HCT116 (cell line): ENCODE measurements at regions not wholly inside any gene's neighbourhood (a gene's known extent, or its start where the extent isn't known, plus 50 kb on each side); places are given as distances from the start of the nearest gene placed in this dataset.

ENCODE experiments used
- ATAC-seq: fragments of 200-7000 bp; cut with Tn5 transposase; 2 replicates; pipeline ENCODE4 v1.9.1; 2020; ENCODE audit warnings: mild to moderate bottlenecking, moderate library complexity
- BruUV-seq: library from RNA; stranded (reverse); fragments of 400-500 nt; replicated peaks from 2 replicates; lab custom pipeline; 2021; lab: Mats Ljungman, UMichigan
- CTCF ChIA-PET: fragments of 300-600 bp; sonication (Branson Sonifier 250); formaldehyde crosslinking; loops from one replicate; lab custom pipeline; 2021; ENCODE audit warnings: antibody characterized with exemption; lab: Charles Lee
- POLR2A ChIA-PET: fragments of 300-600, 350-600 bp; sonication (Branson Sonifier 250); formaldehyde crosslinking; loops from one replicate; lab custom pipeline; 2021; ENCODE audit warnings: antibody characterized with exemption; lab: Charles Lee
- RAD21 ChIA-PET, 2 experiments: fragments of 300-600 bp; sonication (Branson Sonifier 250); formaldehyde crosslinking; loops; one replicate each; lab custom pipeline; 2023; ENCODE audit warnings: low total read pairs in 2 of 2; ENCODE audit not compliant: uncharacterized antibody in 2 of 2, unreplicated experiment in 2 of 2, low non-redundant PET in 1 of 2; lab: Charles Lee
- DNase-seq: peaks from one replicate; pipeline ENCODE4 v3.0.0-alpha.2; 2010; ENCODE audit warnings: low read depth, low spot score
- H2AFZ ChIP-seq: fragments of 200-600 bp; shearing (Covaris generic), sonication (generic); 2 replicates; pipeline ENCODE4 v1.6.1; 2017; ENCODE audit warnings: low read depth, mixed run types, mixed read lengths, antibody characterized with exemption, low read length; ENCODE audit not compliant: poor library complexity, severe bottlenecking
- H3K27ac ChIP-seq: 2 replicates; pipeline ENCODE4 v1.5.1; 2012; ENCODE audit warnings: low read depth, low read length
- H3K27me3 ChIP-seq: fragments of 200-600 bp; sonication (generic); 2 replicates; pipeline ENCODE4 v1.6.1; 2016; ENCODE audit warnings: mixed run types, low read length, mixed read lengths; ENCODE audit not compliant: insufficient read depth
- H3K36me3 ChIP-seq, 2 experiments: fragments of 200-500 bp in 1 of 2; fragments of 200-600 bp in 1 of 2; sonication (Bioruptor generic) in 1 of 2; sonication (generic) in 1 of 2; 2 replicates each; pipeline versions ENCODE4 v1.5.1 to v1.6.1; 2014 to 2016; ENCODE audit warnings: low read length in 2 of 2, inconsistent platforms in 1 of 2, mixed read lengths in 1 of 2, mixed run types in 1 of 2; ENCODE audit not compliant: insufficient read depth in 2 of 2, control insufficient read depth in 1 of 2
- H3K4me1 ChIP-seq, 2 experiments: fragments of 200-600 bp in 1 of 2; sonication (generic) in 1 of 2; 2 replicates each; pipeline versions ENCODE4 v1.5.1 to v1.6.1; 2012 to 2017; ENCODE audit warnings: low read length in 2 of 2, inconsistent platforms in 1 of 2, mild to moderate bottlenecking in 1 of 2, mixed read lengths in 1 of 2, mixed run types in 1 of 2, moderate library complexity in 1 of 2; ENCODE audit not compliant: insufficient read depth in 2 of 2, control insufficient read depth in 1 of 2
- H3K4me2 ChIP-seq: fragments of 200-600 bp; sonication (generic); 2 replicates; pipeline ENCODE4 v1.6.1; 2017; ENCODE audit warnings: mixed run types, low read length, mixed read lengths
- H3K4me3 ChIP-seq, 2 experiments: fragments of 200-600 bp in 1 of 2; sonication (generic) in 1 of 2; replicated peaks in 1 of 2; 2 replicates each; pipeline ENCODE4 v1.5.1; 2011 to 2016; ENCODE audit warnings: low read length in 2 of 2, control low read depth in 1 of 2, low read depth in 1 of 2, mild to moderate bottlenecking in 1 of 2, mixed read lengths in 1 of 2, mixed run types in 1 of 2
- H3K79me2 ChIP-seq: fragments of 200-600 bp; sonication (generic); 2 replicates; pipeline ENCODE4 v1.6.1; 2017; ENCODE audit warnings: mild to moderate bottlenecking, mixed run types, low read length, moderate library complexity, mixed read lengths; ENCODE audit not compliant: insufficient read depth
- H3K9ac ChIP-seq: fragments of 200-600 bp; sonication (generic); 2 replicates; pipeline ENCODE4 v1.6.1; 2016; ENCODE audit warnings: low read length, mixed read lengths
- H3K9me2 ChIP-seq: fragments of 200-600 bp; sonication (generic), shearing (Covaris generic); 2 replicates; pipeline ENCODE4 v1.6.1; 2017; ENCODE audit warnings: mixed run types, mild to moderate bottlenecking, moderate library complexity; ENCODE audit not compliant: insufficient read depth
- H3K9me3 ChIP-seq, 2 experiments: fragments of 200-500 bp in 1 of 2; fragments of 200-600 bp in 1 of 2; sonication (Bioruptor generic) in 1 of 2; sonication (generic) in 1 of 2; 2 replicates each; pipeline ENCODE4 v1.6.1; 2014 to 2017; ENCODE audit warnings: low read length in 2 of 2, mixed read lengths in 2 of 2, inconsistent platforms in 1 of 2, low read depth in 1 of 2, mild to moderate bottlenecking in 1 of 2, mixed run types in 1 of 2, moderate library complexity in 1 of 2; ENCODE audit not compliant: control insufficient read depth in 1 of 2, insufficient read depth in 1 of 2
- H4K20me1 ChIP-seq: fragments of 200-600 bp; sonication (generic), shearing (Covaris generic); 2 replicates; pipeline ENCODE4 v1.6.1; 2017; ENCODE audit warnings: mixed run types, mild to moderate bottlenecking, moderate library complexity; ENCODE audit not compliant: insufficient read depth
- CEBPB ChIP-seq: IDR thresholded peaks from 2 replicates; pipeline ENCODE4 v1.6.1; 2012; ENCODE audit warnings: low read depth
- EGR1 ChIP-seq: IDR thresholded peaks from 2 replicates; pipeline ENCODE4 v1.6.1; 2012; ENCODE audit warnings: low read depth
- ELF1 ChIP-seq: IDR thresholded peaks from 2 replicates; pipeline ENCODE4 v1.6.1; 2012; ENCODE audit warnings: low read depth, borderline replicate concordance
- EZH2phosphoT487 ChIP-seq: fragments of 200-600 bp; IDR thresholded peaks from 2 replicates; pipeline ENCODE4 v1.6.1; 2018; ENCODE audit warnings: antibody characterized with exemption, borderline replicate concordance
- JUND ChIP-seq: IDR thresholded peaks from 2 replicates; pipeline ENCODE4 v1.6.1; 2012
- POLR2AphosphoS5 ChIP-seq: IDR thresholded peaks from 2 replicates; pipeline ENCODE4 v1.6.1; 2011; ENCODE audit warnings: mild to moderate bottlenecking, low read depth, low read length, moderate library complexity
- SIN3A ChIP-seq: IDR thresholded peaks from 2 replicates; pipeline ENCODE4 v1.6.1; 2012; ENCODE audit warnings: low read depth
- ZFX ChIP-seq: fragments of 450-650 bp; IDR thresholded peaks from 2 replicates; pipeline ENCODE4 v1.6.1; 2017
- intact Hi-C: fragments of 100-400 bp; cut with micrococcal nuclease; formaldehyde crosslinking; loops from 2 replicates; pipeline ENCODE4 v1.10.0; 2022
- TF ChIP-seq, protein P1 (sequence below): IDR thresholded peaks from 2 replicates; pipeline ENCODE4 v1.6.1; 2011; ENCODE audit warnings: mild to moderate bottlenecking, low read length, moderate library complexity; ENCODE audit not compliant: insufficient replicate concordance; ENCODE audit errors: extremely low read depth
- TF ChIP-seq, protein P2 (sequence below): IDR thresholded peaks from 2 replicates; pipeline ENCODE4 v1.6.1; 2012
- TF ChIP-seq, protein P3 (sequence below): IDR thresholded peaks from 2 replicates; pipeline ENCODE4 v1.6.1; 2012
- TF ChIP-seq, protein P4 (sequence below), 3 experiments: fragments of 200-600 bp in 1 of 3; sonication (generic) in 1 of 3; IDR thresholded peaks in 2 of 3; conservative IDR thresholded peaks in 1 of 3; 2 replicates each; pipeline ENCODE4 v1.5.1; 2012 to 2017; ENCODE audit warnings: low read depth in 2 of 3, low read length in 2 of 3, antibody characterized with exemption in 1 of 3, borderline replicate concordance in 1 of 3, control low read depth in 1 of 3, mild to moderate bottlenecking in 1 of 3, mixed read lengths in 1 of 3, mixed run types in 1 of 3, moderate library complexity in 1 of 3; ENCODE audit not compliant: insufficient read depth in 1 of 3

DNA sequence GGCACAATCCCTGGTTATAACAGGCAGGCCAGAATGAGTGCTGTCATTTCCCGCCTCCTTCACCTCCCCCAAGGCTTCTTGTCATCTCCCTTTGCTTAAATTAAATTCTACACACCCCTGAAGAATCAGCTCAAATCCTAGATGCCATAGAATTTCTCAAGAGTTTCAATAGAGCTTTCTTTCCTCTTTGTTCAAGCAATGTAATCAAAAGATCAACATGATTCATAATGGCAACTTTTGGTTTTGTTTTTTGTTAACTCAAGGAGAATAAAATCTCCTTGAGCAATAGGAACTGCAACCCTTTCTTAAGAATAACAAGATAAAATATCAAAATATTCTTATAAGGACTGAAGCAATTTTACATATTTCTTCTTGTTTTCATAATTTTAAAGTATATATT, 180.8 kb upstream of the CDK1 start:
- no peak overlapping the region for H2AFZ ChIP-seq
- H3K4me1 ChIP-seq = no peaks in the 10 kb centered on the region
- ATAC-seq (no peak), DNase-seq (no peak)
- no peaks in the 10 kb centered on the region for H4K20me1 ChIP-seq
- ChIA-PET CTCF (no interaction called here), RAD21 (no interaction called here), POLR2A (no interaction called here)
- no peak overlapping the region for H3K9ac ChIP-seq
- H3K79me2 ChIP-seq = no peaks in the 10 kb centered on the region
- H3K9me3 ChIP-seq = no peaks in the 10 kb centered on the region
- intact Hi-C loops = no loop called here
- H3K4me2 ChIP-seq = no peak overlapping the region
- no peaks in the 10 kb centered on the region for H3K27me3 ChIP-seq
- no peak overlapping the region for H3K27ac ChIP-seq
- no peaks in the 10 kb centered on the region for H3K36me3 ChIP-seq
- H3K4me3 ChIP-seq = no peak overlapping the region
- H3K9me2 ChIP-seq = no peaks in the 10 kb centered on the region
- BruUV-seq = no TSS peak
- TF ChIP-seq ZFX = no peak
- no peak for TF ChIP-seq EGR1
- TF ChIP-seq JUND = no peak
- TF ChIP-seq SIN3A = no peak
- TF ChIP-seq POLR2AphosphoS5 = no peak
- TF ChIP-seq CEBPB = no peak
- TF ChIP-seq EZH2phosphoT487 = no peak
- TF ChIP-seq, protein P1, sequence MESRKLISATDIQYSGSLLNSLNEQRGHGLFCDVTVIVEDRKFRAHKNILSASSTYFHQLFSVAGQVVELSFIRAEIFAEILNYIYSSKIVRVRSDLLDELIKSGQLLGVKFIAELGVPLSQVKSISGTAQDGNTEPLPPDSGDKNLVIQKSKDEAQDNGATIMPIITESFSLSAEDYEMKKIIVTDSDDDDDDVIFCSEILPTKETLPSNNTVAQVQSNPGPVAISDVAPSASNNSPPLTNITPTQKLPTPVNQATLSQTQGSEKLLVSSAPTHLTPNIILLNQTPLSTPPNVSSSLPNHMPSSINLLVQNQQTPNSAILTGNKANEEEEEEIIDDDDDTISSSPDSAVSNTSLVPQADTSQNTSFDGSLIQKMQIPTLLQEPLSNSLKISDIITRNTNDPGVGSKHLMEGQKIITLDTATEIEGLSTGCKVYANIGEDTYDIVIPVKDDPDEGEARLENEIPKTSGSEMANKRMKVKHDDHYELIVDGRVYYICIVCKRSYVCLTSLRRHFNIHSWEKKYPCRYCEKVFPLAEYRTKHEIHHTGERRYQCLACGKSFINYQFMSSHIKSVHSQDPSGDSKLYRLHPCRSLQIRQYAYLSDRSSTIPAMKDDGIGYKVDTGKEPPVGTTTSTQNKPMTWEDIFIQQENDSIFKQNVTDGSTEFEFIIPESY = no peak
- TF ChIP-seq ELF1 = no peak
- TF ChIP-seq, protein P2, sequence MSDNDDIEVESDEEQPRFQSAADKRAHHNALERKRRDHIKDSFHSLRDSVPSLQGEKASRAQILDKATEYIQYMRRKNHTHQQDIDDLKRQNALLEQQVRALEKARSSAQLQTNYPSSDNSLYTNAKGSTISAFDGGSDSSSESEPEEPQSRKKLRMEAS = no peak
- TF ChIP-seq, protein P3, sequence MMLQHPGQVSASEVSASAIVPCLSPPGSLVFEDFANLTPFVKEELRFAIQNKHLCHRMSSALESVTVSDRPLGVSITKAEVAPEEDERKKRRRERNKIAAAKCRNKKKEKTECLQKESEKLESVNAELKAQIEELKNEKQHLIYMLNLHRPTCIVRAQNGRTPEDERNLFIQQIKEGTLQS = no peak
- TF ChIP-seq, protein P4, sequence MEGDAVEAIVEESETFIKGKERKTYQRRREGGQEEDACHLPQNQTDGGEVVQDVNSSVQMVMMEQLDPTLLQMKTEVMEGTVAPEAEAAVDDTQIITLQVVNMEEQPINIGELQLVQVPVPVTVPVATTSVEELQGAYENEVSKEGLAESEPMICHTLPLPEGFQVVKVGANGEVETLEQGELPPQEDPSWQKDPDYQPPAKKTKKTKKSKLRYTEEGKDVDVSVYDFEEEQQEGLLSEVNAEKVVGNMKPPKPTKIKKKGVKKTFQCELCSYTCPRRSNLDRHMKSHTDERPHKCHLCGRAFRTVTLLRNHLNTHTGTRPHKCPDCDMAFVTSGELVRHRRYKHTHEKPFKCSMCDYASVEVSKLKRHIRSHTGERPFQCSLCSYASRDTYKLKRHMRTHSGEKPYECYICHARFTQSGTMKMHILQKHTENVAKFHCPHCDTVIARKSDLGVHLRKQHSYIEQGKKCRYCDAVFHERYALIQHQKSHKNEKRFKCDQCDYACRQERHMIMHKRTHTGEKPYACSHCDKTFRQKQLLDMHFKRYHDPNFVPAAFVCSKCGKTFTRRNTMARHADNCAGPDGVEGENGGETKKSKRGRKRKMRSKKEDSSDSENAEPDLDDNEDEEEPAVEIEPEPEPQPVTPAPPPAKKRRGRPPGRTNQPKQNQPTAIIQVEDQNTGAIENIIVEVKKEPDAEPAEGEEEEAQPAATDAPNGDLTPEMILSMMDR (IDR thresholded peaks at IDR 0.05 in 2 of 3, conservative IDR thresholded peaks at IDR 0.05 in 1 of 3; ENCODE audit: borderline replicate concordance in 1 of 3, insufficient read depth in 1 of 3, low read depth in 2 of 3, low read length in 2 of 3) = no peak
